HEK293 (cell line): ENCODE measurements at regions not wholly inside any gene's neighbourhood (a gene's known extent, or its start where the extent isn't known, plus 50 kb on each side); places are given as distances from the start of the nearest gene placed in this dataset.

Source experiments
- CTCF ChIA-PET: fragments of 350-600 bp; formaldehyde crosslinking; extraction: SDS; loops from one replicate; lab custom pipeline; 2021; ENCODE audit warnings: antibody characterized with exemption; lab: Yijun Ruan, JAX
- POLR2A ChIA-PET: fragments of 300-600 bp; formaldehyde crosslinking; extraction: SDS; loops from one replicate; lab custom pipeline; 2020; ENCODE audit warnings: antibody characterized with exemption, inconsistent platforms; lab: Yijun Ruan, JAX
- H3K27ac ChIP-seq: fragments of 200-500 bp; sonication (Bioruptor generic); 2 replicates; pipeline ENCODE4 v1.5.1; 2014; ENCODE audit warnings: low read depth, low read length, control low read depth, inconsistent platforms; ENCODE audit errors: extremely low read depth
- H3K36me3 ChIP-seq, 2 experiments: fragments of 200-500 bp in 1 of 2; sonication (Bioruptor generic) in 1 of 2; 1 replicate in 1 of 2; 2 replicates in 1 of 2; pipeline ENCODE4 v1.5.1; 2014 to 2017; ENCODE audit warnings: inconsistent platforms in 2 of 2, low read length in 2 of 2; ENCODE audit not compliant: control insufficient read depth in 2 of 2, insufficient read depth in 1 of 2
- H3K4me1 ChIP-seq: fragments of 200-500 bp; sonication (Bioruptor generic); 2 replicates; pipeline ENCODE4 v1.5.1; 2014; ENCODE audit warnings: mild to moderate bottlenecking, low read length, inconsistent platforms; ENCODE audit not compliant: control insufficient read depth, insufficient read depth
- H3K4me3 ChIP-seq: 2 replicates; pipeline ENCODE4 v1.5.1; 2011; ENCODE audit warnings: low read depth, mild to moderate bottlenecking, control low read depth, low read length, moderate library complexity
- H3K9me3 ChIP-seq: fragments of 200-500 bp; sonication (Bioruptor generic); 2 replicates; pipeline ENCODE4 v1.5.1; 2014; ENCODE audit warnings: low read depth, low read length, inconsistent platforms; ENCODE audit not compliant: control insufficient read depth, insufficient read depth
- GLI2 ChIP-seq: fragments of 450-650 bp; formaldehyde crosslinking; IDR thresholded peaks from 2 replicates; pipeline ENCODE4; 2017; ENCODE audit warnings: missing biosample characterization, missing genetic modification characterization, low read depth, borderline replicate concordance
- OSR2 ChIP-seq: fragments of 450-650 bp; formaldehyde crosslinking; IDR thresholded peaks from 2 replicates; pipeline ENCODE4 v1.5.1; 2016; ENCODE audit warnings: missing biosample characterization, missing genetic modification characterization
- PRDM4 ChIP-seq: fragments of 450-650 bp; formaldehyde crosslinking; IDR thresholded peaks from 2 replicates; pipeline ENCODE4 v1.5.1; 2017; ENCODE audit warnings: missing biosample characterization, missing genetic modification characterization
- SETDB1 ChIP-seq: IDR thresholded peaks from one replicate; pipeline ENCODE4 v1.6.1; 2017; ENCODE audit warnings: mild to moderate bottlenecking, low read length, moderate library complexity, mixed read lengths; ENCODE audit not compliant: insufficient read length
- ZBTB1 ChIP-seq: fragments of 450-650 bp; formaldehyde crosslinking; IDR thresholded peaks from 2 replicates; pipeline ENCODE4 v1.5.1; 2016; ENCODE audit warnings: missing biosample characterization, missing genetic modification characterization
- ZNF121 ChIP-seq: fragments of 450-650 bp; formaldehyde crosslinking; IDR thresholded peaks from 2 replicates; pipeline ENCODE4 v1.5.1; 2016; ENCODE audit warnings: missing biosample characterization, missing genetic modification characterization
- ZNF133 ChIP-seq: fragments of 450-650 bp; formaldehyde crosslinking; IDR thresholded peaks from 2 replicates; pipeline ENCODE4 v1.5.1; 2016; ENCODE audit warnings: missing biosample characterization, missing genetic modification characterization
- ZNF211 ChIP-seq: fragments of 450-650 bp; formaldehyde crosslinking; IDR thresholded peaks from 2 replicates; pipeline ENCODE4 v1.5.1; 2016; ENCODE audit warnings: low read depth, missing biosample characterization, missing genetic modification characterization
- ZNF223 ChIP-seq: fragments of 450-650 bp; formaldehyde crosslinking; IDR thresholded peaks from 2 replicates; pipeline ENCODE4 v1.5.1; 2016; ENCODE audit warnings: missing biosample characterization, missing genetic modification characterization
- ZNF37A ChIP-seq: fragments of 450-650 bp; IDR thresholded peaks from 2 replicates; pipeline ENCODE4 v1.5.1; 2018; ENCODE audit warnings: missing biosample characterization, missing genetic modification characterization
- ZNF394 ChIP-seq: fragments of 450-650 bp; formaldehyde crosslinking; IDR thresholded peaks from 2 replicates; pipeline ENCODE4 v1.5.1; 2016; ENCODE audit warnings: missing biosample characterization, missing genetic modification characterization, mild to moderate bottlenecking, moderate library complexity, borderline replicate concordance
- ZNF426 ChIP-seq: fragments of 450-650 bp; formaldehyde crosslinking; IDR thresholded peaks from 2 replicates; pipeline ENCODE4 v1.5.1; 2017; ENCODE audit warnings: missing biosample characterization, missing genetic modification characterization, mild to moderate bottlenecking, inconsistent platforms, moderate library complexity
- ZNF530 ChIP-seq: fragments of 450-650 bp; formaldehyde crosslinking; IDR thresholded peaks from 2 replicates; pipeline ENCODE4 v1.5.1; 2016; ENCODE audit warnings: low read depth, missing biosample characterization, missing genetic modification characterization
- ZNF776 ChIP-seq: fragments of 450-650 bp; formaldehyde crosslinking; IDR thresholded peaks from 2 replicates; pipeline ENCODE4 v1.5.0; 2017; ENCODE audit warnings: missing biosample characterization, missing genetic modification characterization, borderline replicate concordance
- ZNF830 ChIP-seq: fragments of 450-650 bp; IDR thresholded peaks from 2 replicates; pipeline ENCODE4 v1.5.0; 2018; ENCODE audit warnings: missing biosample characterization, missing genetic modification characterization, low read depth, mild to moderate bottlenecking, moderate library complexity
- TF ChIP-seq, protein P1 (sequence below): fragments of 450-650 bp; formaldehyde crosslinking; IDR thresholded peaks from 2 replicates; pipeline ENCODE4 v1.5.1; 2016; ENCODE audit warnings: missing biosample characterization, missing genetic modification characterization
- TF ChIP-seq, protein P2 (sequence below): fragments of 450-650 bp; formaldehyde crosslinking; optimal IDR thresholded peaks from 2 replicates; pipeline ENCODE3; 2016; ENCODE audit warnings: missing biosample characterization, mild to moderate bottlenecking, missing genetic modification characterization
- TF ChIP-seq, protein P3 (sequence below): fragments of 450-650 bp; formaldehyde crosslinking; IDR thresholded peaks from 2 replicates; pipeline ENCODE4 v1.5.1; 2017; ENCODE audit warnings: missing biosample characterization, missing genetic modification characterization
- TF ChIP-seq, protein P4 (sequence below): fragments of 450-650 bp; formaldehyde crosslinking; IDR thresholded peaks from 2 replicates; pipeline ENCODE4 v1.5.1; 2016; ENCODE audit warnings: missing biosample characterization, missing genetic modification characterization

DNA sequence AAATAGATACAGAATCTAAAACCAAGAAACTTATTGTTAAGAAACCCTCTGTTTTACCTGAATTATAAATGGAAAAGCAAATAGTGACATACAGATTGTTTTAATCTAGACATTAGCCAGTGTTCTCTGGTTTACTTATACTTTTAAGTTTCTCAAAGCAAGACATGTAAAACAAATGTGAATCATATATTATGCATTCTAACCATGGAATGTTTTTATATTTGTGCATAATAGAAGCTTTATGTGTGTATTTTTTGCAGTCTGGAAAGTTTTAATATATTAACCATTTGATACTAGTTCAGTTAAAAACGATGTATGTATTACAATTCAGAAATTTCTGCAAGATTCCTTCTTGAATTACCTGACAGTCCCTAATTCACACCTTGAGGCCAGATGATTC is 150.6 kb upstream of the TMEM72 start:
- TF ChIP-seq ZNF121 (tag by site-specific recombination), result no peak
- TF ChIP-seq ZNF426 (tag by site-specific recombination), result no peak
- TF ChIP-seq ZNF37A, result no peak
- TF ChIP-seq ZNF211 (tag by site-specific recombination), result no peak
- TF ChIP-seq ZNF133 (tag by site-specific recombination), result no peak
- no peak for TF ChIP-seq OSR2 (tag by site-specific recombination)
- no peak for TF ChIP-seq GLI2
- TF ChIP-seq, protein P1, sequence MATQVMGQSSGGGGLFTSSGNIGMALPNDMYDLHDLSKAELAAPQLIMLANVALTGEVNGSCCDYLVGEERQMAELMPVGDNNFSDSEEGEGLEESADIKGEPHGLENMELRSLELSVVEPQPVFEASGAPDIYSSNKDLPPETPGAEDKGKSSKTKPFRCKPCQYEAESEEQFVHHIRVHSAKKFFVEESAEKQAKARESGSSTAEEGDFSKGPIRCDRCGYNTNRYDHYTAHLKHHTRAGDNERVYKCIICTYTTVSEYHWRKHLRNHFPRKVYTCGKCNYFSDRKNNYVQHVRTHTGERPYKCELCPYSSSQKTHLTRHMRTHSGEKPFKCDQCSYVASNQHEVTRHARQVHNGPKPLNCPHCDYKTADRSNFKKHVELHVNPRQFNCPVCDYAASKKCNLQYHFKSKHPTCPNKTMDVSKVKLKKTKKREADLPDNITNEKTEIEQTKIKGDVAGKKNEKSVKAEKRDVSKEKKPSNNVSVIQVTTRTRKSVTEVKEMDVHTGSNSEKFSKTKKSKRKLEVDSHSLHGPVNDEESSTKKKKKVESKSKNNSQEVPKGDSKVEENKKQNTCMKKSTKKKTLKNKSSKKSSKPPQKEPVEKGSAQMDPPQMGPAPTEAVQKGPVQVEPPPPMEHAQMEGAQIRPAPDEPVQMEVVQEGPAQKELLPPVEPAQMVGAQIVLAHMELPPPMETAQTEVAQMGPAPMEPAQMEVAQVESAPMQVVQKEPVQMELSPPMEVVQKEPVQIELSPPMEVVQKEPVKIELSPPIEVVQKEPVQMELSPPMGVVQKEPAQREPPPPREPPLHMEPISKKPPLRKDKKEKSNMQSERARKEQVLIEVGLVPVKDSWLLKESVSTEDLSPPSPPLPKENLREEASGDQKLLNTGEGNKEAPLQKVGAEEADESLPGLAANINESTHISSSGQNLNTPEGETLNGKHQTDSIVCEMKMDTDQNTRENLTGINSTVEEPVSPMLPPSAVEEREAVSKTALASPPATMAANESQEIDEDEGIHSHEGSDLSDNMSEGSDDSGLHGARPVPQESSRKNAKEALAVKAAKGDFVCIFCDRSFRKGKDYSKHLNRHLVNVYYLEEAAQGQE (tag by site-specific recombination), result no peak
- no peak for TF ChIP-seq SETDB1
- TF ChIP-seq ZNF223 (tag by site-specific recombination), result no peak
- no peak for TF ChIP-seq ZNF830 (tag by site-specific recombination)
- Histone ChIP-seq H3K9me3 (no peaks in the 10 kb centered on the region; the same call in 1 of the 2 replicates), H3K4me3 (no peak overlapping the region), H3K36me3 (no peaks in the 10 kb centered on the region), H3K27ac (no peak overlapping the region), H3K4me1 (no peaks in the 10 kb centered on the region; the same call in 1 of the 2 replicates)
- POLR2A ChIA-PET, result no interaction called here
- CTCF ChIA-PET, result interaction anchor here (1.2 kb wide), 1 partner anchor 9 kb away, joined by 5 read pairs; no protein-coding TSS in a partner anchor

- CTCF ChIA-PET, result interaction anchor here (1.2 kb wide), 1 partner anchor 9 kb away, joined by 5 read pairs; no protein-coding TSS in a partner anchor
- POLR2A ChIA-PET, result no interaction called here
- H3K9me3 ChIP-seq, result no peaks in the 10 kb centered on the region; the same call in 1 of the 2 replicates
- H3K27ac ChIP-seq, result no peak overlapping the region
- TF ChIP-seq ZNF394 (tag by site-specific recombination) (no peak), ZNF530 (tag by site-specific recombination) (no peak)
- TF ChIP-seq, protein P2, sequence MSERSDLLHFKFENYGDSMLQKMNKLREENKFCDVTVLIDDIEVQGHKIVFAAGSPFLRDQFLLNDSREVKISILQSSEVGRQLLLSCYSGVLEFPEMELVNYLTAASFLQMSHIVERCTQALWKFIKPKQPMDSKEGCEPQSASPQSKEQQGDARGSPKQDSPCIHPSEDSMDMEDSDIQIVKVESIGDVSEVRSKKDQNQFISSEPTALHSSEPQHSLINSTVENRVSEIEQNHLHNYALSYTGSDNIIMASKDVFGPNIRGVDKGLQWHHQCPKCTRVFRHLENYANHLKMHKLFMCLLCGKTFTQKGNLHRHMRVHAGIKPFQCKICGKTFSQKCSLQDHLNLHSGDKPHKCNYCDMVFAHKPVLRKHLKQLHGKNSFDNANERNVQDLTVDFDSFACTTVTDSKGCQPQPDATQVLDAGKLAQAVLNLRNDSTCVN, result no peak
- TF ChIP-seq, protein P3, sequence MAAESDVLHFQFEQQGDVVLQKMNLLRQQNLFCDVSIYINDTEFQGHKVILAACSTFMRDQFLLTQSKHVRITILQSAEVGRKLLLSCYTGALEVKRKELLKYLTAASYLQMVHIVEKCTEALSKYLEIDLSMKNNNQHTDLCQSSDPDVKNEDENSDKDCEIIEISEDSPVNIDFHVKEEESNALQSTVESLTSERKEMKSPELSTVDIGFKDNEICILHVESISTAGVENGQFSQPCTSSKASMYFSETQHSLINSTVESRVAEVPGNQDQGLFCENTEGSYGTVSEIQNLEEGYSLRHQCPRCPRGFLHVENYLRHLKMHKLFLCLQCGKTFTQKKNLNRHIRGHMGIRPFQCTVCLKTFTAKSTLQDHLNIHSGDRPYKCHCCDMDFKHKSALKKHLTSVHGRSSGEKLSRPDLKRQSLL (tag by site-specific recombination), result peak; percentile 57; the same call in 1 of the 2 replicates
- H3K4me1 ChIP-seq, result peaks cover under 1% of the 10 kb centered on the region; the same call in 1 of the 2 replicates
- no peak overlapping the region for H3K4me3 ChIP-seq
- no peaks in the 10 kb centered on the region for H3K36me3 ChIP-seq
Observed at GRCh38 chr10:44761076-44761475, 150.1 kb upstream of the TMEM72 start.

- Histone ChIP-seq H3K36me3 (no peaks in the 10 kb centered on the region), H3K9me3 (no peaks in the 10 kb centered on the region; the same call in 1 of the 2 replicates), H3K4me3 (no peak overlapping the region), H3K27ac (no peak overlapping the region), H3K4me1 (peaks cover 7% of the 10 kb centered on the region)
- ChIA-PET CTCF (no interaction called here), POLR2A (no interaction called here)
- TF ChIP-seq ZBTB1 (no peak), PRDM4 (tag by site-specific recombination) (no peak), ZNF776 (no peak), ZNF133 (tag by site-specific recombination) (no peak; the same call in 1 of the 2 replicates)
- TF ChIP-seq, protein P4, sequence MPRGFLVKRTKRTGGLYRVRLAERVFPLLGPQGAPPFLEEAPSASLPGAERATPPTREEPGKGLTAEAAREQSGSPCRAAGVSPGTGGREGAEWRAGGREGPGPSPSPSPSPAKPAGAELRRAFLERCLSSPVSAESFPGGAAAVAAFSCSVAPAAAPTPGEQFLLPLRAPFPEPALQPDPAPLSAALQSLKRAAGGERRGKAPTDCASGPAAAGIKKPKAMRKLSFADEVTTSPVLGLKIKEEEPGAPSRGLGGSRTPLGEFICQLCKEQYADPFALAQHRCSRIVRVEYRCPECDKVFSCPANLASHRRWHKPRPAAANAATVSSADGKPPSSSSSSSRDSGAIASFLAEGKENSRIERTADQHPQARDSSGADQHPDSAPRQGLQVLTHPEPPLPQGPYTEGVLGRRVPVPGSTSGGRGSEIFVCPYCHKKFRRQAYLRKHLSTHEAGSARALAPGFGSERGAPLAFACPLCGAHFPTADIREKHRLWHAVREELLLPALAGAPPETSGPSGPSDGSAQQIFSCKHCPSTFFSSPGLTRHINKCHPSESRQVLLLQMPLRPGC, result no peak
Observed at GRCh38 chr10:44763331-44763730, 147.8 kb upstream of the TMEM72 start.
